ENCODE measurements at regions not wholly inside any gene's neighbourhood (a gene's known extent, or its start where the extent isn't known, plus 50 kb on each side); places are given as distances from the start of the nearest gene placed in this dataset.

GRCh38 chr13:68644611-68645010 lies 1414.5 kb upstream of the PCDH9 start:
- Histone ChIP-seq H3K27me3 (ENCODE audit: control insufficient read depth in 4 of 4, insufficient read depth in 4 of 4, low read length in 3 of 4) (no peaks in the 10 kb centered on the region), H3K9me3 (ENCODE audit: control insufficient read depth in 4 of 4, low read length in 3 of 4) (no peaks in the 10 kb centered on the region), H3K9ac (ENCODE audit: low read depth in 1 of 2, low read length in 2 of 2) (no peak overlapping the region), H3K27ac (ENCODE audit: low read depth in 1 of 2, low read length in 2 of 2) (no peak overlapping the region), H3K4me3 (ENCODE audit: low read depth in 1 of 3, low read length in 3 of 3) (no peak overlapping the region), H3K4me1 (ENCODE audit: control insufficient read depth in 4 of 4, insufficient read depth in 4 of 4, low read length in 3 of 4) (no peaks in the 10 kb centered on the region), H3K36me3 (ENCODE audit: control insufficient read depth in 4 of 4, insufficient read depth in 3 of 4, low read depth in 1 of 4, low read length in 3 of 4) (no peaks in the 10 kb centered on the region)
- DNase-seq (ENCODE audit: low spot score) = no peak
- 43% methylated on average over 6 of the region's 6 CpGs for WGBS
- TF ChIP-seq HNF4A (conservative IDR thresholded peaks at IDR 0.05) (no peak), GABPA (IDR thresholded peaks at IDR 0.05 in 1 of 2, conservative IDR thresholded peaks at IDR 0.05 in 1 of 2) (no peak)

GRCh38 chr13:68636784-68637183 lies 1406.6 kb upstream of the PCDH9 start:
- H3K27me3 ChIP-seq (ENCODE audit: control insufficient read depth in 4 of 4, insufficient read depth in 4 of 4, low read length in 3 of 4) = no peaks in the 10 kb centered on the region
- no peak for DNase-seq (ENCODE audit: low spot score)
- WGBS = 38% methylated on average over 1 of the region's 1 CpG

GRCh38 chr13:68628994-68629393 lies 1398.9 kb upstream of the PCDH9 start:
- no peaks in the 10 kb centered on the region for H3K27me3 ChIP-seq (ENCODE audit: control insufficient read depth in 4 of 4, insufficient read depth in 4 of 4, low read length in 3 of 4)
- no peaks in the 10 kb centered on the region for H3K4me1 ChIP-seq (ENCODE audit: control insufficient read depth in 4 of 4, insufficient read depth in 4 of 4, low read length in 3 of 4)
- H3K27ac ChIP-seq (ENCODE audit: low read depth in 1 of 2, low read length in 2 of 2) = no peak overlapping the region
- H3K36me3 ChIP-seq (ENCODE audit: control insufficient read depth in 4 of 4, insufficient read depth in 3 of 4, low read depth in 1 of 4, low read length in 3 of 4) = no peaks in the 10 kb centered on the region
- H3K9ac ChIP-seq (ENCODE audit: low read depth in 1 of 2, low read length in 2 of 2) = no peak overlapping the region
- TF ChIP-seq EGR1 (IDR thresholded peaks at IDR 0.05; ENCODE audit: low read depth in 2 of 2) (no peak), JUND (IDR thresholded peaks at IDR 0.05) (no peak), NR2F2 (IDR thresholded peaks at IDR 0.05) (no peak), SP1 (IDR thresholded peaks at IDR 0.05) (no peak), ATF3 (IDR thresholded peaks at IDR 0.05) (no peak), HNF4G (IDR thresholded peaks at IDR 0.05) (no peak), REST (IDR thresholded peaks at IDR 0.05) (no peak), FOXA1 (IDR thresholded peaks at IDR 0.05) (no peak), FOXA2 (IDR thresholded peaks at IDR 0.05) (no peak), HNF4A (conservative IDR thresholded peaks at IDR 0.05) (no peak)
- no peaks in the 10 kb centered on the region for H3K9me3 ChIP-seq (ENCODE audit: control insufficient read depth in 4 of 4, low read length in 3 of 4)
- DNase-seq (ENCODE audit: low spot score) = no peak
- no peak overlapping the region for H3K4me3 ChIP-seq (ENCODE audit: low read depth in 1 of 3, low read length in 3 of 3)

More at GRCh38 chr13:68636784-68637183, 1406.6 kb upstream of the PCDH9 start:
- H3K36me3 ChIP-seq (ENCODE audit: control insufficient read depth in 4 of 4, insufficient read depth in 3 of 4, low read depth in 1 of 4, low read length in 3 of 4) = no peaks in the 10 kb centered on the region
- H3K4me1 ChIP-seq (ENCODE audit: control insufficient read depth in 4 of 4, insufficient read depth in 4 of 4, low read length in 3 of 4) = no peaks in the 10 kb centered on the region
- no peaks in the 10 kb centered on the region for H3K9me3 ChIP-seq (ENCODE audit: control insufficient read depth in 4 of 4, low read length in 3 of 4)
- no peak overlapping the region for H3K27ac ChIP-seq (ENCODE audit: low read depth in 1 of 2, low read length in 2 of 2)
- no peak for TF ChIP-seq HNF4A (conservative IDR thresholded peaks at IDR 0.05)
- no peak for TF ChIP-seq REST (IDR thresholded peaks at IDR 0.05)
- no peak for TF ChIP-seq FOXA1 (IDR thresholded peaks at IDR 0.05)
- no peak for TF ChIP-seq MAX (IDR thresholded peaks at IDR 0.05)
- no peak overlapping the region for H3K4me3 ChIP-seq (ENCODE audit: low read depth in 1 of 3, low read length in 3 of 3)
- no peak overlapping the region for H3K9ac ChIP-seq (ENCODE audit: low read depth in 1 of 2, low read length in 2 of 2)
